OCI-LY3 (cell line): ENCODE measurements at regions not wholly inside any gene's neighbourhood (a gene's known extent, or its start where the extent isn't known, plus 50 kb on each side); places are given as distances from the start of the nearest gene placed in this dataset.
"Not testable (repeated sequence)": the region's sequence is repeated elsewhere in the genome, so short reads cannot be mapped to it uniquely, and the experiment has no call there.

Experiments
- H2AFZ ChIP-seq: fragments of 200-600, 300-600 bp; shearing (Covaris generic); 2 replicates; pipeline ENCODE4 v1.6.0; 2014; ENCODE audit warnings: antibody characterized with exemption, low read depth, low read length
- H3K27ac ChIP-seq: fragments of 200-600, 300-600 bp; sonication (generic); 2 replicates; pipeline ENCODE4 v1.5.1; 2014; ENCODE audit warnings: mild to moderate bottlenecking, low read length, moderate library complexity, mixed read lengths
- H3K27me3 ChIP-seq: fragments of 200-600, 300-600 bp; sonication (generic); 2 replicates; pipeline ENCODE4 v1.6.1; 2014; ENCODE audit warnings: low read depth, low read length, mixed read lengths
- H3K36me3 ChIP-seq: fragments of 200-600, 300-600 bp; sonication (generic); replicated peaks from 2 replicates; pipeline ENCODE3; 2014; ENCODE audit warnings: low read depth, low read length, mixed read lengths
- H3K4me1 ChIP-seq: fragments of 300-600, 200-600 bp; sonication (generic); 2 replicates; pipeline ENCODE4 v1.6.1; 2014; ENCODE audit warnings: low read length, mixed read lengths
- H3K4me2 ChIP-seq: fragments of 200-600, 300-600 bp; sonication (generic); 2 replicates; pipeline ENCODE4 v1.6.1; 2014; ENCODE audit warnings: low read length, mixed read lengths
- H3K4me3 ChIP-seq: fragments of 300-600, 200-600 bp; sonication (generic); 2 replicates; pipeline ENCODE4 v1.5.1; 2014; ENCODE audit warnings: antibody characterized with exemption, mild to moderate bottlenecking, low read length, moderate library complexity
- H3K79me2 ChIP-seq: fragments of 300-600, 200-600 bp; shearing (Covaris generic); 2 replicates; pipeline ENCODE4 v1.6.1; 2014; ENCODE audit warnings: mild to moderate bottlenecking, low read length, mixed read lengths
- H3K9ac ChIP-seq: fragments of 300-600, 200-600 bp; shearing (Covaris generic); 2 replicates; pipeline ENCODE4 v1.6.0; 2014; ENCODE audit warnings: mild to moderate bottlenecking, low read length, moderate library complexity
- H3K9me3 ChIP-seq: fragments of 200-600, 300-600 bp; shearing (Covaris generic); 2 replicates; pipeline ENCODE4 v1.6.1; 2014; ENCODE audit warnings: low read length, mixed read lengths; ENCODE audit not compliant: insufficient read depth
- H4K20me1 ChIP-seq: fragments of 200-600, 300-600 bp; sonication (generic); 2 replicates; pipeline ENCODE4 v1.6.1; 2016; ENCODE audit warnings: low read length, mixed read lengths; ENCODE audit not compliant: insufficient read depth
- CTCF ChIP-seq: fragments of 200-600, 300-600 bp; sonication (generic); IDR thresholded peaks from 2 replicates; pipeline ENCODE4 v1.5.1; 2014; ENCODE audit warnings: antibody characterized with exemption, low read length, low read depth
- EZH2phosphoT487 ChIP-seq: fragments of 200-600 bp; shearing (Covaris generic); IDR thresholded peaks from 2 replicates; pipeline ENCODE4 v1.6.1; 2018; ENCODE audit warnings: antibody characterized with exemption, mixed run types, low read depth

- no peak overlapping the region for H3K9ac ChIP-seq
- no peak overlapping the region for H2AFZ ChIP-seq
- H3K9me3 ChIP-seq = no peaks in the 10 kb centered on the region
- H3K27me3 ChIP-seq = no peaks in the 10 kb centered on the region
- H3K4me2 ChIP-seq = no peak overlapping the region
- no peaks in the 10 kb centered on the region for H4K20me1 ChIP-seq
- no peak overlapping the region for H3K27ac ChIP-seq
- peaks cover 23% of the 10 kb centered on the region for H3K4me1 ChIP-seq
- H3K4me3 ChIP-seq = no peak overlapping the region
- TF ChIP-seq EZH2phosphoT487 = no peak
- TF ChIP-seq CTCF = no peak
- H3K36me3 ChIP-seq = no peaks in the 10 kb centered on the region
- H3K79me2 ChIP-seq = no peaks in the 10 kb centered on the region
Measured at GRCh38 chr3:166270429-166270828, 433.2 kb upstream of the BCHE start.

DNA sequence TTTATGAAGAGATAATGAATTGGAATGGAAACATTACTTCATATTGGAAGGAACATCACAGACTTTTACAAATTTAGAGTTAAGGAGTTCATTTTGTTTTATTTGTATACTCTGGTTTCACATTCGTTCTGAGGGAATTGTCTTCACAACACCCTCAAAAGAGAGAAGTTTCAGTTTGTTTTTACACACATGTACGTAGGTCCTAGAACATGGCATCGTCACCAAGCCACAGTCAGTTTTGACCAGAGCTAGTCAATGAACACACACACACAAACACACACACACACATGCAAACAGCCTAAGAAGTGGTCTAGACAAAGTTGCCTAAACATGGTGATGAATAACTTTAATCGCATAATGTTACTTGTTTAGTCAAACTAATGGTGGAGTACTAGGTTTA is 427.9 kb upstream of the BCHE start:
- TF ChIP-seq CTCF (no peak), EZH2phosphoT487 (no peak)
- no peak overlapping the region for H2AFZ ChIP-seq

GRCh38 chr3:166263460-166263859 is 426.2 kb upstream of the BCHE start:
- no peak overlapping the region for H3K9ac ChIP-seq
- H3K9me3 ChIP-seq = no peaks in the 10 kb centered on the region
- H3K27me3 ChIP-seq = no peaks in the 10 kb centered on the region
- H4K20me1 ChIP-seq = no peaks in the 10 kb centered on the region
- no peak overlapping the region for H3K4me3 ChIP-seq
- H3K36me3 ChIP-seq = no peaks in the 10 kb centered on the region
- H2AFZ ChIP-seq = no peak overlapping the region
- H3K4me1 ChIP-seq = no peaks in the 10 kb centered on the region
- TF ChIP-seq EZH2phosphoT487 (no peak), CTCF (peak; percentile 33)
- H3K79me2 ChIP-seq = no peaks in the 10 kb centered on the region
- H3K4me2 ChIP-seq = no peak overlapping the region
- H3K27ac ChIP-seq = no peak overlapping the region

More for the DNA sequence above, 427.9 kb upstream of the BCHE start:
- no peaks in the 10 kb centered on the region for H4K20me1 ChIP-seq
- H3K9ac ChIP-seq = no peak overlapping the region
- H3K79me2 ChIP-seq = no peaks in the 10 kb centered on the region
- no peaks in the 10 kb centered on the region for H3K36me3 ChIP-seq
- no peak overlapping the region for H3K4me3 ChIP-seq
- H3K4me2 ChIP-seq = peak overlapping the region; percentile 10; the same call in 1 of the 2 replicates
- H3K27ac ChIP-seq = no peak overlapping the region
- no peaks in the 10 kb centered on the region for H3K27me3 ChIP-seq
- no peaks in the 10 kb centered on the region for H3K9me3 ChIP-seq
- H3K4me1 ChIP-seq = no peaks in the 10 kb centered on the region

DNA sequence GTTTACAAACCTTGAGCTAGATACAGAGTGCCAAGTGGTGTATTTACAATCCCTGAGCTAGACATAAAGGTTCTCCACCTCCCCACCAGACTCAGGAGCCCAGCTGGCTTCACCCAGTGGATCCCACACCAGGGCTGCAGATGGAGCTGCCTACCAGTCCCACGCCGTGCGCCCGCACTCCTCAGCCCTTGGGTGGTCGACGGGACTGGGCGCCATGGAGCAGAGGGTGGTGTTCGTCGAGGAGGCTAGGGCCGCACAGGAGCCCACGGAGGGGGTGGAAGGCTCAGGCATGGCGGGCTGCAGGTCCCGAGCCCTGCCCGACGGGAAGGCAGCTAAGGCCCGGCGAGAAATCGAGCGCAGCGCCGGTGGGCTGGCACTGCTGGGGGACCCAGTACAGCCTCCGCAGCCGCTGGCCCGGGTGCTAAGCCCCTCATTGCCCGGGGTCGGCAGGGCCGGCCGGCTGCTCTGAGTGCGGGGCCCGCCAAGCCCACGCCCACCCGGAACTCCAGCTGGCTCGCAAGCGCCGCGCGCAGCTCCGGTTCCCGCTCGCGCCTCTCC is 421.1 kb upstream of the BCHE start:
- not testable (repeated sequence) for H3K27ac ChIP-seq, H3K27me3 ChIP-seq, H2AFZ ChIP-seq, H3K4me1 ChIP-seq, H3K4me2 ChIP-seq, H3K36me3 ChIP-seq, H3K79me2 ChIP-seq, H3K9ac ChIP-seq, H3K4me3 ChIP-seq, H3K9me3 ChIP-seq, H4K20me1 ChIP-seq

GRCh38 chr3:166257715-166258114 is 420.5 kb upstream of the BCHE start:
- no peaks in the 10 kb centered on the region for H3K4me1 ChIP-seq
- H4K20me1 ChIP-seq = no peaks in the 10 kb centered on the region
- no peak overlapping the region for H3K4me3 ChIP-seq
- H3K27ac ChIP-seq = no peak overlapping the region
- H3K79me2 ChIP-seq = no peaks in the 10 kb centered on the region
- H3K9me3 ChIP-seq = no peaks in the 10 kb centered on the region
- H3K36me3 ChIP-seq = no peaks in the 10 kb centered on the region
- no peak overlapping the region for H3K4me2 ChIP-seq
- H3K9ac ChIP-seq = no peak overlapping the region
- TF ChIP-seq EZH2phosphoT487 (no peak), CTCF (no peak)
- no peak overlapping the region for H2AFZ ChIP-seq
- no peaks in the 10 kb centered on the region for H3K27me3 ChIP-seq
